Kasumi-1 (cell line): ENCODE measurements at regions not wholly inside any gene's neighbourhood (a gene's known extent, or its start where the extent isn't known, plus 50 kb on each side); places are given as distances from the start of the nearest gene placed in this dataset.
A peak's percentile ranks its signal among the peaks of the same experiment; 100 is the strongest.

Experiments used
- DNase-seq, 2 experiments: peaks; one replicate each; lab custom pipeline; 2025; lab: John Stamatoyannopoulos, UW

DNA sequence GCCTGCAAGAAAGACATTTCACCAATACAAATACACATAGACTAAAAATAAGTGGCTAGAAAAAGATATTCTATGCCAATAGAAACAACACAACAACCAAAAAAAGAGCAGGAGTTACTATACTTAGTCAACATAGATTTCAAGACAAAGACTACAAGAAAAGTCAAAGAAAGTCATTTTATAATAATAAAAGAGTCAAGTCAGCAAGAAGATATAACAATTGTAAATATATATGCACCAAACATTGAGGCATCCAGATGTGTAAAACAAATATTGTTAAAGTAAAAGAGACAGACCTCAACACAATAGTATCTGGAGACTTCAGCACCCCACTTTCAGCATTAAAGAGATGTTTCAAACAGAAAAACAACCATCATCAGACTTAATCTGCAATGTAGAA, 104.6 kb downstream of the AMY1C start:
- no peak for DNase-seq

DNA sequence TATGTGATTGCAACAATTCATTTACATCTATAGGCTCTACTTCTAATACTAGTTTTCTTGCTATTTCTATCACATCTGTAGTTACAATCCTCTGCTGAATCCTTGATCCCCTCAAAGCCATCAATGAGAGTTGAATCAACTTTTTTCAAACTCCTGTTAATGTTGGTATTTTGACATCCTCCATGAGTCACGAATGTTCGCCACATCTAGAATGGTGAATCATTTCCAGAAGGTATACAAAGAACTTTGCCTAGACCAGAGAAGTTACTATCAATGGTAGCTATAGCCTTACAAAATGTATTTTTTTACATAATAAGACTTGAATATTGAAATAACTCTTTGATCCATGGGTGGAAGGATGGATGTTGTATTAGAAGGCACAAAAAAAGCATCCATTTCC, 110.0 kb downstream of the AMY1C start:
- DNase-seq, result no peak

DNA sequence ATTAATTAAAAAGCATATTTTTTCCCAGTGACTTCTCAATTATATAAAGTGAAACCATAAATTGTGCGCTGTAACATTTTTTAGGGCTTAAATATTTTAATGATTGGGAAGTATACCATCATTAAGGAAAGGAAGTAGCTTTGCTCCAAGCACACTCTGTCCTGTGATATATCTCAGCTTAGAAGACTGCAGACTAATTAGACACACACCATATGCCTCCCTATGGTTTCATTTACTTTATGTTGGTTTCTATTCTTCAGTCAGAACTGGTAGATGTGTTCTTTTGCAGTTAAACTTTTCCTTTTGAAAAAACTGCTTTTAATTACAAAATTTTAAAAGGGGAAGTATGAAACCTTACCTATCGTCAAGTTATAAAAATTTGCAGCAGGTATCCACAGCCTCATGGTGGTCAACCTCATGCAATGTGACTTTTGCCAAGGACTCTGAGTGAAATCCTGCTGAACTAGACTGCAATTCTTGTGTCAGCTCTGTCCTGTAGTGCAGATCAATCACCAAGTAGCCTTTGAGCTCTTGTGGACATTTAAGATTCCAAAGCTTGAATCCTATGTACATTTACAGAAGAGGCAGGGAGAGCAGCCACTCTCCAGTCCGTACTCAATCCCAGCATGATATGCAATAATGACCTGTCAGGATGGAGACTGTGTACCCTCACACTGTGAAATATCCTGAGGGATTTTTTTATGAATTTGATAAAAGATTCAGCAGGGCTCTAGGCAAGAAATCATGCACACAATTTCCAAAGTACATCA, 149.1 kb downstream of the AMY1C start:
- DNase-seq, result no peak

DNA sequence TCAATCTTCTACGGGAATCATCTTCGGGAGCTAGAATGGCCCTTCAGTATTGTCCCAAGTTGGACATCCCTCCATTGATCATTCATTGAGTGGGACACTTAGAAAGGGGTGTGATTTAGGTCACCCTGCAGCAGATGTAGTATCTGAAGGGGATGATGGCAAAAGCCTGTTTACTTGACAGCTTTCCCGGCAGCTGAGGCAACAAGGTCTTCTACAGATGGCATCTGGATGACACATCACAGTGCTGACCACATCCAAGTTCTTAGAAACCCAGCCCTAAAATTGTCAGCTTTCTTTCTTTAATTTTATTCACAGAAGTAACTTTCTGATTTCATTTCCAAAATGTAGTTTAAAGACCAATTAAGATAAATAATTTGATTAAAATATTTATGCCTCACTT, 150.3 kb downstream of the AMY1C start:
- no peak for DNase-seq

DNA sequence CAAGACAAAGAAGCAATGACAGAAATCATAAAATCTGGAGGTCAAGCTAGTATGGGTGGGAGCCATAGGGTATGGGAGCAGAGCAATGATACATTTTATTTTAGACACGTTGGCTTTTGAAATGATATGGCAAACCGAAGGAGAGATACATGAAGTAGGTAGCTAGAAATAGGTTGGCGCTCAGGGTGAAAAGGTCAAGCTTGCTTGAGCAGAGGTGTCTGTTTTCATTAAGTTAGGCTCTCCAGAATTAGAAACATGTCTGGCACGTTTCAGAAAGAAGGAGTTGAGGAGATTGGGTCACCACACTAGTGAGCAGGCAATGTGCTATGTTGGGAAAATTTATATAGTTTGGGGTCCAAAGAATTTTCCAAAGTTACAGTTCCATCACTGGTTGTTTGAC, 151.4 kb downstream of the AMY1C start:
- DNase-seq, result no peak

DNA sequence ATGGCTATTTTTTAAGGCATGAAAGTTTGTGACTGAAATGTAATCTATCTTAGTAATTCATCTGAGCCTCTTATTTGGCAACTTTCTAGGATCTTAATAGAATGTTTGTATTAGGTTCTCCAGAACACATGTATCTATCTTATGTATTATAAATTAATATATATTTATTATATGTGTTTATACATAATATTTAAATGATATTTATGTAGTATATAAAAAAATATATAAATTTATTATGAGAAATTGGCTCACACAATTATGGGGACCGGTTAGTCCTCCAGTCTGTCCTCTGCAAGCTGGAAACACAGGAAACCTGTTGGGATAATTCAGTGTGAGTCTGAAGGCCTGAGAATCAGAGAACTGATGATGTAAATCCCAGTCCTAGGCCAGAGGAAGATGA, 155.7 kb downstream of the AMY1C start:
- no peak for DNase-seq

DNA sequence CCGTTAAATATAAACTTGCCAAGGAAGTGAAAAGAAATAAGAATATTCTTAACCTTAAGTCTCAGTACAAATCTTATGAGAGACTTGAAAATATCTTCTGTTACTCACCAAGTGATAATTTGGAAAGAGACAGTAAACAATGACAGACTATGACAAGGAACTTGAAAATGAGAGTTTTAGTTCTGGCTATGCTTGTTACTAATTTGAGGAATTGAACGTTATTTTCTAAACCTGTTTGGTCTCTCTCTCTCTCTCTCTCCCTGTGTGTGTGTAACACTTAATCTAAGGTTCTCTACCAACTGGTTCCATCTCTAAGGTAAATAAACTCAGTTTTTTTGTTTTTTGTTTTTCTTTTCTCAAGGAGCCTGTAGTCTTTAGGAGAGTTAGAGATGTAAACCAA, 161.8 kb downstream of the AMY1C start:
- DNase-seq, result no peak

DNA sequence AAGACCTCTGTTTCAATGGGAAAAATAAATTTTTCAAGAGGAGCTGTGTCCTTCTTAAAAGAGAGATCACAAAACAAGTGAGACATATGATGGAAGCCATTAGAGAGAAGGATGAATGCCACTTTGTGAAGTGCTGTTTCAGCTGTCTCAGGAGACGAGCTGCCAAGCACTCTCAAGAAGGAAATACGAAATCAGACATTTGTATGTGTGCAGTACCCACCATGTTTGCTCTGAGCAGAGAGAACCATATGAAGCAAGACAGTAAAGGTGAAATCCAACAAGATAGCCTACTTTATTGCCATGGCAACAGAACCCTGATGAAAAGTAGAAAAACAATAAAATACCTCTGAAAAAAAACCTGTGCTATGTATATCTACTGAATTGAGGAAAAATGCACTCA, 168.1 kb downstream of the AMY1C start:
- no peak for DNase-seq

DNA sequence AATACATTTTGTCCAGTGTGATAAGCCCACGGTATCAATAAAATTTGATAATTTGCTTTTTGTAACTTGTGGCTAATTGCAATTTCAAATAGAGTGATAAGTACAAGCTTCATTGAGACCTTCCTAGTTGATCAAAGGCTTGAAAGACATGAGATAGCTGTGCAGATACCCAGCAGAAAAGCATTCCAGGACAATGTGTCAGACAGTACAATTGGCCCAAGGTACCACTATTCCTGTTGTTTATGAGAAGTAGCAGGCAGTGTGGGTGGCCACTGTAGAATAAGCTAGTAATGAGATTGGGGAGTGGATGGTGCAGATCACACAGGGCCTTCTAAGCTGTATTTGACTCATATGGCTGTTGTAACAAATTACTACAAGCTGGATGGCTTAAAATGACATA, 182.2 kb downstream of the AMY1C start:
- DNase-seq, result no peak

DNA sequence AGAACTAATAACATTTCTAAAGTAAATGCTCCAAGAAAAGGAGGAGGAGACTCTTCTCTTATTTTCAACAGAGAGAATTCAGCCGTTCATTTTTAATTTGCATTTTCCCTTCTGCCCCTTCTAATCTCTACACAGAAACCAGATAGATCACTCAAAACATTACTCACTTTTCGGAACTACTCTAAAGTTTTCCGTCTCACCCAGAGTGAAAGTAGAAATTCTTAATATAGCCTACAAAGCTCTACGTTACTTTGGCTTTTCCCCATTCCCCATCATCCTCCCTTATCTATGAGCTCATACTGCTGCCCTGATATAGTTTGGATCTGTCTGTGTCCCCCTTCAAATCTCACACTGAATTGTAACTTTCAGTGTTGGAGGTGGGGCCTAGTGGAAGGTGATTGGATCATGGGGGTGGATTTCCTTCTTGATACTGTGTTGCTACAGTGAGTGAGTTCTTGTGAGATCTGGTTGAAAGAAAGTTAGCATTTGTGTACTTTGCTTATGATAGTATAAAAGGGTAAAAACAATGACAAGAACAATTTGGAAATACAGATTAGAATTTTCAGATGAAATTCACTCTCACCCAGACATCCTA, 188.2 kb downstream of the AMY1C start:
- no peak for DNase-seq

DNA sequence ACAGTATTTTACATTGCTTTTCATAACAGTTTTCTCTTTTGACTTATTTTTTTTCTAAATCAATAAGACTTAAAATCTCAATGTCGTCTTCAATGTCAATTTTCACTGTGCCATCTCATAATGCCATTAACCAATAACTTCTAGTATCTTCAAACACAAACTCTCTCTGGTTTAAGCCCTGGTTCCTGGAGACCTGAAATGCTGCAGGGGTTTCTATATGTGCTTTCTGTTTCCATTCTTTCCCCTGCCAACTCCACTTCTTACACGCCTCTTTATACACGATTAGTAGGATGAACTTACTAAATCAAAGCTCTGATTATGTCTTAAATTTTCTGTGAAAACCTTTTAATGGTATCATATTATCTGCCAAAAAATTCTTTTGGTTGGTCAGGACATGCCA, 191.4 kb downstream of the AMY1C start:
- no peak for DNase-seq

DNA sequence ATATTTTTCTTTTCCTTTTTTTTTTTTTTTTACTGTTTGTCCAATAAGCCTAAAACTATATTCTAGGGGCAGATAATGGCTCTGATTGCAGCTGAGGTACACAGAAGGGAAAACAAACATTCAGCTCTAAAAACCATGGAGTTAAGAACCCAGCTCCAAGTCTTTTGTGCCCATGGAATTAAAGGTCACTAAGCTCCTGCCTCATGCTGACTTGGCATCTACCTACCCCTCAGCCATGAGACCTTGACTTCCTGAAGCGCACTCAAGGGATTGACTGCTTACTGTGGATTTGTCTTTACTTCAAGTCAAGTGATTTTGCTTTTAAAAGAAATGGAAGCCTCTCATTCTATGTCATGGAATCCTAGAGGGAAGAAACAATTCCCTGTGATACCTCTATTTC, 192.3 kb downstream of the AMY1C start:
- no peak for DNase-seq

DNA sequence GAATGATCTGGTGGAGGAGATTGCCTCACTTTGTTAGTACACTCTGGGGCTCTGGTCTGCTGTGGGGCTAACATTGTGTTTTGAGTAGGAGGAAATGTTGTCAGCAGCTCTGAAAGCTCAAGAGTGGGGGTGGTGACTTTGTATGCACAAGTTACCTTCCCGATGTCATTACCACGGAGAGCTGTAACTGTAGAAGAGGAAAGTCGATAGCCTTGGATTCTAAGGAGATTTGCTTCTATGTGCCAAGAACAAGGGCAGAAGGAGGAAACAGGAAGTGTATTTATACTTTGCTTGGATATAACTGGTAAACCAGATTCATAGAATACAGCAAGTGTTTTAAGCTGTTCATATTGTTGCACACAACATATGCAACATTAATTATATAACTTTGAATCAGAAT, 196.1 kb downstream of the AMY1C start:
- DNase-seq, result peak in 1 of 2 experiments; percentile 25

DNA sequence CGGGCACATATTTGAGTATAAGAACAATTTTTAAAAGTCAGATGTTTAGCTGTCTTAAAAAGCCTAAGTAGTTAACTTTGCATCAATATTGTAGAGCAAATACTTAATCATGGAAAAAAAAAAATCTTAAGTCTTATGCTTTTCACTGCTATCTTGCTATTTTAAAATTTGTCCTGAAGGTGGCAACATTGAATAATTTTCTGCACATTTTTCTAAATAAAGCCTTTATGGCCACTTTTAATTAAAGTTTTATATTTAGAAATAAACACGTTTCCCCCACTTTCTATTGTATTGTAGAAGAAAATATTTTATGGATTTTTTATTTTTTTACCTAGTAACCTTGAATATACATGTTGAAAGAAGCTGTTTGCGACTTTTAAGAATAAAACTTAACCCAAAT, 198.8 kb downstream of the AMY1C start:
- DNase-seq, result peak; percentile 32 to 33

DNA sequence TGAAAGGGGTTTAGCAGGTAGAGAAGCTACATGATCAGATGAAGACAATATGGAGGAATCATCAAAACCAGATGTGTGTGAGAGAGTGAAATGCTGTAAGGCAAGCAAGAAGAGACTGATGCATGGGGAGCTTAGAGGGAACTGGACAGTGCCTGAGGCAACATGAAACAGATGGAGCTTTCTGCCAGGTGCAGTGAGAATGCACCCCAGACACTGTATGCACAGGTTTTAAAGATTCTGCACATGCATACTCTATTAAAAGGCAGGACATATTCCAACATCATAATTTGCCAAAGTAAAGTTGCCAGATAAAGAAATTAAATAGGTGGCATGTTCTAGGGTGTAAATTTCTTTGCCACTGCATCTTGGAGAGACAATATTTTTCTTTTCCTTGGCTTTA, 200.1 kb downstream of the AMY1C start:
- DNase-seq, result no peak

DNA sequence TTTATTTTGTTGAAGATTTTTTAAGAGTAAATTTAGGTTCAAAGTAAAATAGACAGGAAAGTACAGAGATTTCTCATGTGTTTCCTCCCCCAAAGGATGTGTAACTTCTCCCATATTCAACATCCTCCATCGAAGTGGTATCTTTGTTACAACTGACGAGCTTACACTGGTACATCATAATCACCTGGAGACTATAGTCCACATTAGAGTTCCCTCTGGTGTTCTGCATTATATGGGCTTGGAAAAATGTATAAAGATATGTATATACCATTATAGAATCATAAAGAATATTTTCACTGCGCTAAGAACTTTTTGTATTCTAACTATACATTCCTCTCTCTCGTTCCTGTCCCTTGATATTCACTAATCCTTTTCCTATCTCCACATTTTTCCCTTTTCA, 203.7 kb downstream of the AMY1C start:
- DNase-seq, result no peak

DNA sequence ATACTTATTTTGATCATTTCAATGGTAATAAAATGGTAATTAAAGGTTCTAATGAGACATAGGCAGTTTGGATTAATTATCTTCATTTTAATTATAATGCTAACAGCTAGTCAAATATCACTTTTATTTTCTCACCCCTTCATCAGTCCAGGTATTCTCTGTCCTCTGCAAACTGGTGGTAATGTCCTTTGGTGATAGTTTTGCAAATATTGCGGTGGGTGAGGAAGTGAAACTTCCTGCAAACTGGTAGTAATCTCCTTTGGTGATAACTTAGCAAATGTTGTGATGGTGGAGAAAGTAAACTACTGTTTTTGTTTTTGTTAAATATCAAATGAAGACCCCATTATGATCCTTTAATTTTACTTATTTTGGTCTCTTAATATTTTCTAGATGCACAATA, 209.0 kb downstream of the AMY1C start:
- DNase-seq, result no peak

DNA sequence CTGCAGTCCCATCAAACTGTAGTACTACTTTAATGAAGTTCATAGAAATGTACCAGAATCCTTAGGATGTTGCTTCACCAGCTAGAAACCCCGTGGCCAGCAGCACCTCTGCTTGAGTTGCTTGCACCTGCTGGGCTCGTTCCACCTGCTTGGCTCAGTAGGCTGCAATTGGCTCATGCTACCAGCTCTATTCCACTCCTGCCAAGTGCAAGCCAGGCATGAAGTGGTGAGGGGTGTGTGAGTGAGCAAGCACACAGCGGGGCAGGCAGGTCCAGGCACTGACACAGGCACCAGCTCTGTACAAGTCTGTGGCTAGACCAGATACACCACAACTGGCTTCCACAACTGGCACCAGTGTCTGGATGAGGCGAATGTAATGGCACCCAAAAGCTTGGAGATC, 209.9 kb downstream of the AMY1C start:
- DNase-seq, result no peak

DNA sequence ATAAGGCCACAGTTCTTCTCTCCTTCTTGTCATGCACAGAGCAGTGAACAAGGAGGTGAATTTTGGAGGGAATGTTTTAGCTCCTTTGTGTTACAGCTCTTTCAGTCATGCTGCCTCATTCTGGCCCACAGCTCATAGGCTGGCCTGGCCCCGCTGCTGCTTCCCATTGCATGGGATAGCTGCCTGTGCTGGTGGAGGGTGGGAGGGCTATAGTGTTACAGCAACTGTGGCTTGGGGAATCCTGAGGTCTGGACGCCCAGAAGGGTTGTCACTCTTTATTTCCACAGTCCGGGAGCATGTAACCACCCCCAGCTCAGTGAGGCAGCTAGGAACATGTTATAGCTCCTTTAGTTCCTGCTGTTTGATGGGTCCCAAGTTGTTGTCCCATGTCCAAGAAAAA, 210.3 kb downstream of the AMY1C start:
- DNase-seq, result no peak

DNA sequence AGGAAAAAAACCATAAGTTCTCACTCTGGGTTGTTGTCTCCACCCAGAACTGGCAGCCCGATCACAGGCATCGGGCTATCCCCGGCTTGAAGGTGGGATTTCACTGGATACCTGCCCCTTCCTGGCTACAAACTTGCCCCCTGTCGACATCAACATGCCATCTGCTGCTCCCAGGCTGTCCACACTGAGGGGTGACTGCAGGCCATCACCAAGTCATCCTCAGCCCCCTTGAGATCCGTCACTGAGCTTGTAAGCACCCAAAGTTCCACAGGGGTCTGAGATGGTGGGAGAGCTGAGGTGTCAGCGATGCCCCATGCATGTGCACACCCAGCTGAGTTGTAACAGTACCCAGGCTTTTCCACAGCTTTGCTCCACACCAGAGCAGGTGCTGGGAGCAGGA, 211.0 kb downstream of the AMY1C start:
- no peak for DNase-seq

DNA sequence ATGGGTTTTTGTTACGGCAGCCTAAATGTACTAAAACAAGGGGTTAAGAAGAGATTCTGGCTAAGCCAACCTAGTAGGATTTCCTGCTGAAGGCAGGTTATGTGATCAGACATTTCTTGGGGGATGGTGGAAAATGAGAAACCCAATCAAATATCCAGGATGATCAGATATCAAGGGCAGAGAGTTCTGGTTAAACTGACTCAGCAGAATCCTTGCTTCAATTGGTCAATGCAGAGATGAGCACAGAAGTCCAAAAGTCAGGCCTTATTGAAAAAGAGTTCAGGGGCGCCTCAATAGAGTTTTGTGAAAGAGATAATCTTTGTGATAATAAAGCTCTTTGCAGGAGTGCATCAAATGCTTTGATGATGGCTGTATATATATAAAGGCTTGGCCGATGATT, 237.1 kb downstream of the AMY1C start:
- DNase-seq, result no peak

DNA sequence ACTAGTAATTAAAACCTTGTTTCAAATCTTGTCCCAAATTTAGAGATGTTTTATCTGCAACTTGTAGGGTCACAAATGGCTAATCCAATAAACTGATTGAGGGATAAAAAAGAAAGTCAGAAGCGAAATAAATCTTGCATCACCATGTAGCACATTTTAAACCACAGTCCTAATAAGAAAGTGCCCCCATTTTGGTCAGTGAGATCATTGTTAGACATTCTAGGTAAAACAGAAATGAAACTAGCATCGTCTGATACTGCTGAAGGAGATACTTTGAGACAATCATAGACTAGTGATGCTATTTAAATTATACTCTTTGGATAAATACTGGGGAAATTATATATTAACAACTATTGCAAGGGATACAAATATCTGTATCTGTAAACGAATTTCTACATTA, 247.9 kb downstream of the AMY1C start:
- no peak for DNase-seq

DNA sequence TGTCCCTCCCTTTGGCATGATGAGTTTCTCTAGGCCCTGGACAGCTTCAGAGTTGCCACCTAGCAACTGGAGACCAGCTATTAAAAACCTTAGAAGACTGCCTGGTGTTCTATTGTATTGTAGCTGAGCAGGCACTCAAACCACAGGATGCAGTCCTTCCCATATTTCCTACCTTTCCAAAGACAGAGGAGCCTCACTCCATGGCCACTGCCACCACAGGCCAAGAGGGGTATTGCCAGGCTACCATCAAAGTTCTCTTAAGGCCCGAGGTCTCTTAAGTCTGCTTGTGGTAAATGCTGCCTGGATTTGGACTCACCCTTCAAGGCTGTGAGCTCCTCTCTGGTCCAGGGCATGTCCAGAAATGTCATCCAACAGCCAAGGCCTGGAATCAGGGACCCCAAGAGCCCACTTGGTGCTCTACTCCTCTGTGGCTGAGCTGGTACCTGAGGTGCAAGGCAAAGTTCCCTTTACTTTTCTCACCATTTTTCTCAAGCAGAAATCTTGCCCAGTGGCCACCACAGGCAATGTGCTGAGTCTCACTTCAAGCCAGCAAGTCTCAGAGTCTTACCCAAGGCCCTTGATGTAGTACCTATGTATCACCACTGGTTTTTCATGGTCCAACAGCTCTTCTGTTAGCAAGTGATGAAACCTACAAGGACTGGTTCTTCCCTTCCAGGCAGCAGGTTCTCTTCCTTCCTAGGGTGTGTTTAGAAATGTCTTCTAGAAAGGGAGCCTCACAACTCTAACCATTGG, 269.4 kb downstream of the AMY1C start:
- no peak for DNase-seq

DNA sequence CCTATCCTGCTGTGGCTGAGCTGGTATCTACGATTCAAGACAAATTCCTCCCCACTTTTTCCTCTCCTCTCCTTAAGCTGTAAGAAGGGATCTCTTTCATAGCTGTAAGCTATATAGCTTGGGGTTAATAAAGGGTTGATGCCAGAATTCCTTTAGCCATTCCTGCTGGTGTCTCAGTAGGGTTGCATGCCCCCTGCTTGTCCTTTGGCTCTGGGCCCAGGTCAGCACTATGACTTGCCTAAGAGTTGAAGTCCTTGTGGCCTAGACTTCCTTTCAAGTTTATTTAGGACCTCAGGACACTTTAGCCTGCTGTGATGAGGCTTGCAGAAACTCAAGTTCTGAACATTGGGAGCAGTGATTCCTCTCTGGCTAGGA, 270.0 kb downstream of the AMY1C start:
- no peak for DNase-seq
